ENCODE measurements at regions not wholly inside any gene's neighbourhood (a gene's known extent, or its start where the extent isn't known, plus 50 kb on each side); places are given as distances from the start of the nearest gene placed in this dataset.

GRCh38 chr6:119527231-119527578, 177.6 kb upstream of the MAN1A1 start:
- TF ChIP-seq POLR2AphosphoS5 (IDR thresholded peaks at IDR 0.05) = no peak
- TF ChIP-seq CTCF (IDR thresholded peaks at IDR 0.05; ENCODE audit: poor library complexity, severe bottlenecking) = no peak
- TF ChIP-seq TAF1 (IDR thresholded peaks at IDR 0.05; ENCODE audit: low read depth) = no peak
- no peak for TF ChIP-seq MXI1 (conservative IDR thresholded peaks at IDR 0.05; ENCODE audit: poor library complexity, severe bottlenecking)
- no peak for TF ChIP-seq EZH2 (IDR thresholded peaks at IDR 0.05; ENCODE audit: borderline replicate concordance, insufficient read depth, low read length, poor library complexity, severe bottlenecking)
- TF ChIP-seq REST (IDR thresholded peaks at IDR 0.05; ENCODE audit: borderline replicate concordance) = no peak

All from neural cell (in vitro differentiated cells).